ENCODE measurements at regions not wholly inside any gene's neighbourhood (a gene's known extent, or its start where the extent isn't known, plus 50 kb on each side); places are given as distances from the start of the nearest gene placed in this dataset.

- H3K27me3 ChIP-seq (ENCODE audit: insufficient read depth, low read length): no peaks in the 10 kb centered on the region
- no peak overlapping the region for H4K91ac ChIP-seq (ENCODE audit: low read depth, low read length)
- WGBS (ENCODE audit: extremely low coverage, insufficient coverage, insufficient read length): no CpG with 5 or more reads among the region's 2 CpGs
- H3K79me2 ChIP-seq (ENCODE audit: control insufficient read depth, insufficient read depth, low read length, poor library complexity): no peaks in the 10 kb centered on the region
- no peak overlapping the region for H3K4me2 ChIP-seq (ENCODE audit: low read length)
- no peak for DNase-seq
- no peaks in the 10 kb centered on the region for H3K4me1 ChIP-seq (ENCODE audit: control insufficient read depth in 1 of 2, insufficient read depth in 2 of 2, low read length in 2 of 2)
- H3K4me3 ChIP-seq (ENCODE audit: low read depth, low read length): no peak overlapping the region
- no peaks in the 10 kb centered on the region for H3K79me1 ChIP-seq (ENCODE audit: low read length)
- H3K14ac ChIP-seq (ENCODE audit: low read length): no peak overlapping the region
- no peak overlapping the region for H3K4ac ChIP-seq (ENCODE audit: low read depth, low read length)
- no peak overlapping the region for H3K9ac ChIP-seq (ENCODE audit: low read length)
- H3K9me3 ChIP-seq (ENCODE audit: insufficient read depth, low read depth, low read length): no peaks in the 10 kb centered on the region
- no peak overlapping the region for H2BK12ac ChIP-seq (ENCODE audit: low read length)
- no peak overlapping the region for H2AFZ ChIP-seq (ENCODE audit: insufficient read depth, low read length, poor library complexity)
- no peak overlapping the region for H3K23ac ChIP-seq (ENCODE audit: low read length)
- no peak overlapping the region for H3K27ac ChIP-seq (ENCODE audit: low read depth, low read length)
- H4K8ac ChIP-seq (ENCODE audit: low read depth, low read length): no peak overlapping the region
- no peak overlapping the region for H2BK120ac ChIP-seq (ENCODE audit: insufficient read depth, low read length, poor library complexity)
- H4K12ac ChIP-seq (ENCODE audit: low read depth, low read length): no peak overlapping the region
- no peak overlapping the region for H2BK5ac ChIP-seq (ENCODE audit: low read depth, low read length, poor library complexity)
- no peaks in the 10 kb centered on the region for H3K36me3 ChIP-seq (ENCODE audit: control insufficient read depth in 1 of 2, insufficient read depth in 2 of 2, low read length in 2 of 2)
- no peak overlapping the region for H2AK5ac ChIP-seq (ENCODE audit: low read length)
- H3K18ac ChIP-seq (ENCODE audit: low read length): no peak overlapping the region
Measured at GRCh38 chr11:28636566-28636965, 528.4 kb downstream of the METTL15 start.

- no peak overlapping the region for H3K9ac ChIP-seq (ENCODE audit: low read length)
- no peaks in the 10 kb centered on the region for H3K79me1 ChIP-seq (ENCODE audit: low read length)
- WGBS (ENCODE audit: extremely low coverage, insufficient coverage, insufficient read length): no CpG with 5 or more reads among the region's 4 CpGs
- H3K27me3 ChIP-seq (ENCODE audit: insufficient read depth, low read length): no peaks in the 10 kb centered on the region
- H4K91ac ChIP-seq (ENCODE audit: low read depth, low read length): no peak overlapping the region
- no peak overlapping the region for H4K8ac ChIP-seq (ENCODE audit: low read depth, low read length)
- no peak overlapping the region for H2BK12ac ChIP-seq (ENCODE audit: low read length)
- no peak overlapping the region for H3K14ac ChIP-seq (ENCODE audit: low read length)
- H3K4me3 ChIP-seq (ENCODE audit: low read depth, low read length): no peak overlapping the region
- H3K79me2 ChIP-seq (ENCODE audit: control insufficient read depth, insufficient read depth, low read length, poor library complexity): no peaks in the 10 kb centered on the region
- H3K23ac ChIP-seq (ENCODE audit: low read length): no peak overlapping the region
- no peak for DNase-seq
- no peak overlapping the region for H3K27ac ChIP-seq (ENCODE audit: low read depth, low read length)
- no peak overlapping the region for H2BK5ac ChIP-seq (ENCODE audit: low read depth, low read length, poor library complexity)
- no peak overlapping the region for H2AK5ac ChIP-seq (ENCODE audit: low read length)
- H3K9me3 ChIP-seq (ENCODE audit: insufficient read depth, low read depth, low read length): no peaks in the 10 kb centered on the region
- no peak overlapping the region for H3K4me2 ChIP-seq (ENCODE audit: low read length)
- no peak overlapping the region for H3K18ac ChIP-seq (ENCODE audit: low read length)
- no peak overlapping the region for H2AFZ ChIP-seq (ENCODE audit: insufficient read depth, low read length, poor library complexity)
- no peak overlapping the region for H2BK120ac ChIP-seq (ENCODE audit: insufficient read depth, low read length, poor library complexity)
- H3K36me3 ChIP-seq (ENCODE audit: control insufficient read depth in 1 of 2, insufficient read depth in 2 of 2, low read length in 2 of 2): no peaks in the 10 kb centered on the region
- no peak overlapping the region for H3K4ac ChIP-seq (ENCODE audit: low read depth, low read length)
- H3K4me1 ChIP-seq (ENCODE audit: control insufficient read depth in 1 of 2, insufficient read depth in 2 of 2, low read length in 2 of 2): no peaks in the 10 kb centered on the region
- no peak overlapping the region for H4K12ac ChIP-seq (ENCODE audit: low read depth, low read length)
Measured at GRCh38 chr11:28636033-28636432, 527.8 kb downstream of the METTL15 start.

DNA sequence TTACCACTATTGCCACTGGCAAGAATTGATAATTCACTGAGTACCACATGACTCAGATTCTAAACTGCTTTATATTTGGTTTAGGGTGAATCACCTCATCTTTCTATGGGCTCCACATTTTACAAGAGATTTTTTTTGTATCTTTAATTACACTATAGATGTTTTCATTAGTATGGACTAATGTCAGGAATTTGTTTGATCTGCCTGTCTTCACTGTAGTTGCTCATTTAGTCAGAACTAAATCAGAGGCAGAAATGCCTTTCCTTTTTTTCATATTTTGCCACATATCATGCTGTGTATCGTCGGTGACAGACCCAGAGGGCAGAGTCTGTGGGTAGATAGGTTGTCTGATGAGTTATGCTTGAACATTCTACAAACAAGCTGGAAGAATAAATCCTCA is 524.1 kb downstream of the METTL15 start:
- H3K27me3 ChIP-seq (ENCODE audit: insufficient read depth, low read length): no peaks in the 10 kb centered on the region
- H3K23ac ChIP-seq (ENCODE audit: low read length): no peak overlapping the region
- no peak overlapping the region for H2BK5ac ChIP-seq (ENCODE audit: low read depth, low read length, poor library complexity)
- no peak overlapping the region for H3K9ac ChIP-seq (ENCODE audit: low read length)
- H4K8ac ChIP-seq (ENCODE audit: low read depth, low read length): no peak overlapping the region
- no peaks in the 10 kb centered on the region for H3K79me1 ChIP-seq (ENCODE audit: low read length)
- no CpG with 5 or more reads among the region's 2 CpGs for WGBS (ENCODE audit: extremely low coverage, insufficient coverage, insufficient read length)
- H3K4ac ChIP-seq (ENCODE audit: low read depth, low read length): no peak overlapping the region
- H4K91ac ChIP-seq (ENCODE audit: low read depth, low read length): no peak overlapping the region
- no peak overlapping the region for H2AFZ ChIP-seq (ENCODE audit: insufficient read depth, low read length, poor library complexity)
- H3K79me2 ChIP-seq (ENCODE audit: control insufficient read depth, insufficient read depth, low read length, poor library complexity): no peaks in the 10 kb centered on the region
- H2BK120ac ChIP-seq (ENCODE audit: insufficient read depth, low read length, poor library complexity): no peak overlapping the region
- no peak overlapping the region for H2BK12ac ChIP-seq (ENCODE audit: low read length)
- H3K9me3 ChIP-seq (ENCODE audit: insufficient read depth, low read depth, low read length): no peaks in the 10 kb centered on the region
- no peaks in the 10 kb centered on the region for H3K36me3 ChIP-seq (ENCODE audit: control insufficient read depth in 1 of 2, insufficient read depth in 2 of 2, low read length in 2 of 2)
- no peak overlapping the region for H3K18ac ChIP-seq (ENCODE audit: low read length)
- peak in 1 of 2 donors; percentile 36 for DNase-seq
- H3K27ac ChIP-seq (ENCODE audit: low read depth, low read length): no peak overlapping the region
- no peak overlapping the region for H3K4me2 ChIP-seq (ENCODE audit: low read length)
- H3K14ac ChIP-seq (ENCODE audit: low read length): no peak overlapping the region
- H2AK5ac ChIP-seq (ENCODE audit: low read length): no peak overlapping the region
- H3K4me1 ChIP-seq (ENCODE audit: control insufficient read depth in 1 of 2, insufficient read depth in 2 of 2, low read length in 2 of 2): no peaks in the 10 kb centered on the region
- H4K12ac ChIP-seq (ENCODE audit: low read depth, low read length): no peak overlapping the region
- H3K4me3 ChIP-seq (ENCODE audit: low read depth, low read length): no peak overlapping the region

DNA sequence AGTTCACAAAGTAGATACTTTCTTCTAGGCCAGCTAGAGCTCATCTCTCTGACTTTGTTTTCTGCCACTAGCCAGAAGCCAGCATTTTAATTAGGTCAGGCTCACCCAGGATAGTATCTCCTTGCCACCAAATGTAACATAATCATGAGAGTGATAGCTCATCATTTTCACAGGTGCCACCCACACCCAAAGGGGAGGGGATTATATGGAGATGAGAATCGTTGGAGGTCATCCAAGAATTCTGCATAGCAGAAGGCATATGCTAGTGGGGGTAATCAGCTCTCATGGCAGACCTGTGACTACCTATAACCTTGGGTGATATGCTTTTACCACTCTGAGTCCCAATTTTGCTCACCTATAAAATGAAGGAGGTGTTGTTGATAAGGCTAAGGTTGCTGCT is 523.0 kb downstream of the METTL15 start:
- no peaks in the 10 kb centered on the region for H3K9me3 ChIP-seq (ENCODE audit: insufficient read depth, low read depth, low read length)
- no peak overlapping the region for H2BK12ac ChIP-seq (ENCODE audit: low read length)
- H2BK120ac ChIP-seq (ENCODE audit: insufficient read depth, low read length, poor library complexity): no peak overlapping the region
- no peak for DNase-seq
- no peaks in the 10 kb centered on the region for H3K36me3 ChIP-seq (ENCODE audit: control insufficient read depth in 1 of 2, insufficient read depth in 2 of 2, low read length in 2 of 2)
- H4K12ac ChIP-seq (ENCODE audit: low read depth, low read length): no peak overlapping the region
- no peaks in the 10 kb centered on the region for H3K4me1 ChIP-seq (ENCODE audit: control insufficient read depth in 1 of 2, insufficient read depth in 2 of 2, low read length in 2 of 2)
- no peak overlapping the region for H4K8ac ChIP-seq (ENCODE audit: low read depth, low read length)
- no peak overlapping the region for H2AFZ ChIP-seq (ENCODE audit: insufficient read depth, low read length, poor library complexity)
- H2AK5ac ChIP-seq (ENCODE audit: low read length): no peak overlapping the region
- no peak overlapping the region for H2BK5ac ChIP-seq (ENCODE audit: low read depth, low read length, poor library complexity)
- no peak overlapping the region for H3K4me2 ChIP-seq (ENCODE audit: low read length)
- no CpG with 5 or more reads among the region's 1 CpG for WGBS (ENCODE audit: extremely low coverage, insufficient coverage, insufficient read length)
- no peak overlapping the region for H3K4me3 ChIP-seq (ENCODE audit: low read depth, low read length)
- H3K9ac ChIP-seq (ENCODE audit: low read length): no peak overlapping the region
- H3K79me1 ChIP-seq (ENCODE audit: low read length): no peaks in the 10 kb centered on the region
- H3K27ac ChIP-seq (ENCODE audit: low read depth, low read length): no peak overlapping the region
- H3K14ac ChIP-seq (ENCODE audit: low read length): no peak overlapping the region
- no peak overlapping the region for H3K23ac ChIP-seq (ENCODE audit: low read length)
- no peaks in the 10 kb centered on the region for H3K27me3 ChIP-seq (ENCODE audit: insufficient read depth, low read length)
- H3K4ac ChIP-seq (ENCODE audit: low read depth, low read length): no peak overlapping the region
- no peaks in the 10 kb centered on the region for H3K79me2 ChIP-seq (ENCODE audit: control insufficient read depth, insufficient read depth, low read length, poor library complexity)
- H4K91ac ChIP-seq (ENCODE audit: low read depth, low read length): no peak overlapping the region
- H3K18ac ChIP-seq (ENCODE audit: low read length): no peak overlapping the region

Data from trophoblast cell (in vitro differentiated cells and primary cell).